ENCODE measurements at regions not wholly inside any gene's neighbourhood (a gene's known extent, or its start where the extent isn't known, plus 50 kb on each side); places are given as distances from the start of the nearest gene placed in this dataset.
A peak's percentile ranks its signal among the peaks of the same experiment; 100 is the strongest.

GRCh38 chr13:105991622-105992277 is 543.7 kb downstream of the EFNB2 start:
- no peak overlapping the region for H3K4me3 ChIP-seq (ENCODE audit: control insufficient read depth, low read depth, low read length)
- peak; percentile 81 for DNase-seq (ENCODE audit: low read depth)
- no peak for TF ChIP-seq CTCF (conservative IDR thresholded peaks at IDR 0.05; ENCODE audit: control insufficient read depth, insufficient read depth, low read depth, low read length)

- no peak for DNase-seq (ENCODE audit: low read depth)
- no peak overlapping the region for H3K4me3 ChIP-seq (ENCODE audit: control insufficient read depth, low read depth, low read length)
- TF ChIP-seq CTCF (conservative IDR thresholded peaks at IDR 0.05; ENCODE audit: control insufficient read depth, insufficient read depth, low read depth, low read length) = no peak
Measured at GRCh38 chr13:105991131-105991530, 544.3 kb downstream of the EFNB2 start.

- H3K4me3 ChIP-seq (ENCODE audit: control insufficient read depth, low read depth, low read length) = no peak overlapping the region
- TF ChIP-seq CTCF (conservative IDR thresholded peaks at IDR 0.05; ENCODE audit: control insufficient read depth, insufficient read depth, low read depth, low read length) = no peak
- DNase-seq (ENCODE audit: low read depth) = peak; percentile 38
Measured at GRCh38 chr13:105990256-105990958, 545.1 kb downstream of the EFNB2 start.

GRCh38 chr13:105984646-105985045 is 550.8 kb downstream of the EFNB2 start:
- no peak for TF ChIP-seq CTCF (conservative IDR thresholded peaks at IDR 0.05; ENCODE audit: control insufficient read depth, insufficient read depth, low read depth, low read length)
- no peak for DNase-seq (ENCODE audit: low read depth)
- H3K4me3 ChIP-seq (ENCODE audit: control insufficient read depth, low read depth, low read length) = no peak overlapping the region

GRCh38 chr13:105984236-105984635 is 551.2 kb downstream of the EFNB2 start:
- TF ChIP-seq CTCF (conservative IDR thresholded peaks at IDR 0.05; ENCODE audit: control insufficient read depth, insufficient read depth, low read depth, low read length) = no peak
- no peak for DNase-seq (ENCODE audit: low read depth)
- no peak overlapping the region for H3K4me3 ChIP-seq (ENCODE audit: control insufficient read depth, low read depth, low read length)

- H3K4me3 ChIP-seq (ENCODE audit: control insufficient read depth, low read depth, low read length) = no peak overlapping the region
- DNase-seq (ENCODE audit: low read depth) = no peak
- TF ChIP-seq CTCF (conservative IDR thresholded peaks at IDR 0.05; ENCODE audit: control insufficient read depth, insufficient read depth, low read depth, low read length) = no peak
Measured at GRCh38 chr13:105982219-105982930, 553.1 kb downstream of the EFNB2 start.
